Omental fat pad (tissue), 3 donors: ENCODE measurements at regions not wholly inside any gene's neighbourhood (a gene's known extent, or its start where the extent isn't known, plus 50 kb on each side); places are given as distances from the start of the nearest gene placed in this dataset.

ENCODE experiments used
- ATAC-seq: fragments of 150-250 bp; one replicate; pipeline ENCODE4 v1.9.1; 2016; ENCODE audit warnings: mild to moderate bottlenecking, moderate library complexity; ENCODE audit not compliant: low FRiP score
- DNase-seq: peaks from one replicate; pipeline ENCODE4 v3.0.0-alpha.2; 2019; ENCODE audit warnings: low spot score
- CTCF ChIP-seq, 3 donors: fragments of 450-650 bp; IDR thresholded peaks; one replicate each; pipeline ENCODE4 v1.5.1; 2016 to 2017; ENCODE audit warnings: antibody characterized with exemption in 3 of 3, mild to moderate bottlenecking in 3 of 3, moderate library complexity in 2 of 3

GRCh38 chr5:103783669-103784068 lies 221.1 kb upstream of the NUDT12 start:
- DNase-seq, result no peak
- ATAC-seq, result no peak
- no peak for TF ChIP-seq CTCF (IDR thresholded peaks at IDR 0.05)

- DNase-seq (no peak), ATAC-seq (peak; percentile 50)
- no peak for TF ChIP-seq CTCF (IDR thresholded peaks at IDR 0.05)
Measured at GRCh38 chr5:103780794-103781193, 218.2 kb upstream of the NUDT12 start.

- no peak for TF ChIP-seq CTCF (IDR thresholded peaks at IDR 0.05)
- DNase-seq (no peak), ATAC-seq (peak; percentile 96)
Measured at GRCh38 chr5:103774721-103775120, 212.1 kb upstream of the NUDT12 start.

GRCh38 chr5:103772248-103772647 lies 209.7 kb upstream of the NUDT12 start:
- ATAC-seq, result no peak
- DNase-seq, result no peak
- TF ChIP-seq CTCF (IDR thresholded peaks at IDR 0.05), result no peak

- no peak for ATAC-seq
- DNase-seq, result no peak
- TF ChIP-seq CTCF (IDR thresholded peaks at IDR 0.05), result no peak
Measured at GRCh38 chr5:103764403-103764802, 201.8 kb upstream of the NUDT12 start.

- no peak for TF ChIP-seq CTCF (IDR thresholded peaks at IDR 0.05)
- DNase-seq, result no peak
- ATAC-seq, result no peak
Measured at GRCh38 chr5:103758996-103759395, 196.4 kb upstream of the NUDT12 start.

- ATAC-seq (no peak), DNase-seq (no peak)
- TF ChIP-seq CTCF (IDR thresholded peaks at IDR 0.05), result no peak
Measured at GRCh38 chr5:103755974-103756373, 193.4 kb upstream of the NUDT12 start.
